Frontal cortex (tissue), 3 donors: ENCODE measurements at regions not wholly inside any gene's neighbourhood (a gene's known extent, or its start where the extent isn't known, plus 50 kb on each side); places are given as distances from the start of the nearest gene placed in this dataset.
A peak's percentile ranks its signal among the peaks of the same experiment; 100 is the strongest.

ENCODE experiments used
- DNase-seq, 2 donors: peaks; one replicate each; pipeline ENCODE4 v3.0.0; 2012; ENCODE audit warnings: low spot score in 2 of 2
- FAIRE-seq: peaks from 2 replicates; lab custom pipeline; 2012; peaks lifted over from hg19 to GRCh38; lab: Jason Lieb, UNC
- donor health status: control.
- donor health status: control.
- donor health status: control.

- no peak for FAIRE-seq
- DNase-seq: no peak
These were observed 220.6 kb upstream of the RHOBTB1 start for GRCh38 chr10:61164458-61165160.

- no peak for FAIRE-seq
- DNase-seq: no peak
These were observed 219.4 kb upstream of the RHOBTB1 start for GRCh38 chr10:61163403-61163802.

- FAIRE-seq: no peak
- DNase-seq: no peak
These were observed 216.3 kb upstream of the RHOBTB1 start for GRCh38 chr10:61160253-61160652.

- FAIRE-seq: no peak
- DNase-seq: no peak
These were observed 215.3 kb upstream of the RHOBTB1 start for GRCh38 chr10:61159253-61159652.

- FAIRE-seq (no peak), DNase-seq (no peak)
These were observed 213.2 kb upstream of the RHOBTB1 start for GRCh38 chr10:61157182-61157581.

- no peak for FAIRE-seq
- DNase-seq: no peak
These were observed 209.8 kb upstream of the RHOBTB1 start for GRCh38 chr10:61153771-61154170.

GRCh38 chr10:61151059-61151458 lies 207.1 kb upstream of the RHOBTB1 start:
- DNase-seq: no peak
- no peak for FAIRE-seq

GRCh38 chr10:61148451-61148850 lies 204.5 kb upstream of the RHOBTB1 start:
- DNase-seq (no peak), FAIRE-seq (no peak)

GRCh38 chr10:61142987-61143386 lies 199.0 kb upstream of the RHOBTB1 start:
- DNase-seq (no peak), FAIRE-seq (no peak)

GRCh38 chr10:61140765-61141392 lies 196.9 kb upstream of the RHOBTB1 start:
- peak; percentile 4 to 14 for DNase-seq
- peak; percentile 96 for FAIRE-seq

- no peak for DNase-seq
- FAIRE-seq: no peak
These were observed 195.6 kb upstream of the RHOBTB1 start for GRCh38 chr10:61139592-61139953.

- DNase-seq (no peak), FAIRE-seq (no peak)
These were observed 195.0 kb upstream of the RHOBTB1 start for GRCh38 chr10:61138708-61139591.

GRCh38 chr10:61136139-61136538 lies 192.2 kb upstream of the RHOBTB1 start:
- no peak for DNase-seq

GRCh38 chr10:61135276-61135721 lies 191.3 kb upstream of the RHOBTB1 start:
- FAIRE-seq: no peak
- DNase-seq: no peak

More at GRCh38 chr10:61136139-61136538, 192.2 kb upstream of the RHOBTB1 start:
- FAIRE-seq: no peak

GRCh38 chr10:61130366-61130765 lies 186.4 kb upstream of the RHOBTB1 start:
- DNase-seq: no peak
- no peak for FAIRE-seq

GRCh38 chr10:61128196-61128595 lies 184.2 kb upstream of the RHOBTB1 start:
- FAIRE-seq: no peak

GRCh38 chr10:61125560-61126170 lies 181.7 kb upstream of the RHOBTB1 start:
- FAIRE-seq: no peak
- no peak for DNase-seq

More at GRCh38 chr10:61128196-61128595, 184.2 kb upstream of the RHOBTB1 start:
- DNase-seq: no peak

- FAIRE-seq: no peak
These were observed 181.0 kb upstream of the RHOBTB1 start for GRCh38 chr10:61124756-61125530.

GRCh38 chr10:61120805-61121204 lies 176.8 kb upstream of the RHOBTB1 start:
- DNase-seq: no peak
- FAIRE-seq: no peak

More at GRCh38 chr10:61124756-61125530, 181.0 kb upstream of the RHOBTB1 start:
- no peak for DNase-seq
